Mucosa of descending colon (tissue), 3 donors: ENCODE measurements at regions not wholly inside any gene's neighbourhood (a gene's known extent, or its start where the extent isn't known, plus 50 kb on each side); places are given as distances from the start of the nearest gene placed in this dataset.

Experiments used
- ATAC-seq: fragments of 200-7000 bp; cut with Tn5 transposase; one replicate; pipeline ENCODE4 v1.9.1; 2020; ENCODE audit warnings: mild to moderate bottlenecking, moderate library complexity
- DNase-seq, 3 donors: peaks; one replicate each; pipeline ENCODE4 v3.0.0-alpha.2; 2020
- H3K36me3 ChIP-seq: fragments of 200-600 bp; one replicate; pipeline ENCODE4 v1.8.0; 2021; ENCODE audit warnings: low read depth, mild to moderate bottlenecking
- H3K4me1 ChIP-seq: fragments of 200-600 bp; one replicate; pipeline ENCODE4 v1.8.0; 2021; ENCODE audit warnings: low read depth, mild to moderate bottlenecking
- H3K4me3 ChIP-seq: fragments of 200-600 bp; one replicate; pipeline ENCODE4 v1.8.0; 2021; ENCODE audit warnings: mild to moderate bottlenecking
- H3K9me3 ChIP-seq: fragments of 200-600 bp; one replicate; pipeline ENCODE4 v1.8.0; 2021; ENCODE audit warnings: mild to moderate bottlenecking
- intact Hi-C, 2 donors: fragments of 100-400 bp; cut with DNase I in 1 of 2; cut with micrococcal nuclease in 1 of 2; formaldehyde crosslinking; loops; one replicate each; pipeline versions ENCODE4 v1.11.0 to v1.11.1; 2022; cut with DNase I, micrococcal nuclease
- TF ChIP-seq, protein P1 (sequence below): fragments of 200-600 bp; IDR thresholded peaks from one replicate; pipeline ENCODE4 v1.8.0; 2022; ENCODE audit warnings: antibody characterized with exemption, mild to moderate bottlenecking
- donor health status: DM: no; HTN: no; CAD: no; lungs with moderate emphysema.
- donor health status: DM: no; HTN: no; CAD: no.
- donor health status: DM: no; HTN: yes; CAD: no.

DNA sequence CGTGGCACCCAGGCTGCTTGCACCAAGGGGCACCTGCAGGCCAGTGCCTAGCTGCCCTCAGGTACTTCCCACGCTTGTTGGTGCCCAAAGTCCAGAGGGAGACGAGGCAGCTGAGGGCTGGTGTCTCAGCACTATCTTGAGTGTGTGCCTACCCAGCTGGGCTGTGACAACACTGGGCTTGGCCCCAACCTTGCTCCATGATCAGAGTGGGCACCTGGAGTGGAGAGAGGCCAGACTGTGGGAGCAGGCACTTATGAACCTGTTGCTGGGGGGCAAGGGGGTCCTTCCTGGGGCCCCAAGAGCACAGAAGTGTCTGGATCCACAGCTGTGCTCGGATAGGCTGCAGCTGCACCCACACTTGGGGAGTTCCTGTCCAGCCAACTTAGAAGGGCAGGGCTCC, 314.7 kb downstream of the KCNJ2 start:
- peak in 1 of 3 donors; percentile 9 for DNase-seq
- Histone ChIP-seq H3K4me3 (no peak overlapping the region), H3K36me3 (no peaks in the 10 kb centered on the region), H3K9me3 (peaks cover 3% of the 10 kb centered on the region), H3K4me1 (no peaks in the 10 kb centered on the region)
- intact Hi-C loops = no loop called here
- no peak for ATAC-seq
- TF ChIP-seq, protein P1, sequence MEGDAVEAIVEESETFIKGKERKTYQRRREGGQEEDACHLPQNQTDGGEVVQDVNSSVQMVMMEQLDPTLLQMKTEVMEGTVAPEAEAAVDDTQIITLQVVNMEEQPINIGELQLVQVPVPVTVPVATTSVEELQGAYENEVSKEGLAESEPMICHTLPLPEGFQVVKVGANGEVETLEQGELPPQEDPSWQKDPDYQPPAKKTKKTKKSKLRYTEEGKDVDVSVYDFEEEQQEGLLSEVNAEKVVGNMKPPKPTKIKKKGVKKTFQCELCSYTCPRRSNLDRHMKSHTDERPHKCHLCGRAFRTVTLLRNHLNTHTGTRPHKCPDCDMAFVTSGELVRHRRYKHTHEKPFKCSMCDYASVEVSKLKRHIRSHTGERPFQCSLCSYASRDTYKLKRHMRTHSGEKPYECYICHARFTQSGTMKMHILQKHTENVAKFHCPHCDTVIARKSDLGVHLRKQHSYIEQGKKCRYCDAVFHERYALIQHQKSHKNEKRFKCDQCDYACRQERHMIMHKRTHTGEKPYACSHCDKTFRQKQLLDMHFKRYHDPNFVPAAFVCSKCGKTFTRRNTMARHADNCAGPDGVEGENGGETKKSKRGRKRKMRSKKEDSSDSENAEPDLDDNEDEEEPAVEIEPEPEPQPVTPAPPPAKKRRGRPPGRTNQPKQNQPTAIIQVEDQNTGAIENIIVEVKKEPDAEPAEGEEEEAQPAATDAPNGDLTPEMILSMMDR = no peak

DNA sequence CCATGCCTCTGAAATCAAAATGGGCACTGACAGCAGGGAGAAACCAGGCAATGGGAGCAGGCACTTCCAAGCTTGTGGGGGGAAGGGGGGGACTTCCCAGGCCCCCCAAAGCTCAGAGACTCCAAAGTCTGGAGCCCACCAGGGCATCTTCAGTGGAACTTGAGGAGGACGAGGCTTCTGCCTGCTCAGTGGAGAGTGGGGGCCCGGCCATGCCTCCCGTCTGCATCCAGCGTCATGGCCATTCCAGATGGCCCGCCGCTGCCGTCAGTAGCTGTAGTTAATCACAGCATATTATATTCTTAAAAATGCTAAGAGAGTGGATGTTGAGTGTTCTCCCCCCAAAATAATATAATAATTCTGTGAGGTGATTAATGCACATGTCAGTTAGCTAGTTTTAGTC, 315.2 kb downstream of the KCNJ2 start:
- Histone ChIP-seq H3K4me3 (no peak overlapping the region), H3K4me1 (no peaks in the 10 kb centered on the region), H3K9me3 (peaks cover 3% of the 10 kb centered on the region), H3K36me3 (no peaks in the 10 kb centered on the region)
- TF ChIP-seq, protein P1 = no peak
- no peak for DNase-seq
- ATAC-seq = no peak
- intact Hi-C loops = no loop called here

DNA sequence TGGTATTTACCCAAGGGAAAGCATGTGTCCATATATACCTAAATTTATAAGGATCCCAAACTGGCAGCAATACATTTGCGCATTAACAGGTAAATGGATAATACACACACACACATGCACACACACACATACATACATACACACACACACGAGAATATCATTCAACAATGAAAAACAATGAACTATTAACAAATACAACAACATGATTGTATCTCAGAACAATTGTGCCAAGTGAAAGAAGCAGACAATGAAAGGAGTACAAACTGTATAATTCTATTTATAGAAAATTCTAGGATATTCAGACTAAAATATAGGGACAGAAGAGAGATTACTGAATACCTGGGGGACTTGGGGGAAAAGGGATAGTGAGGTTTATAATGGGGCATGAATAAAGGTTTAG, 323.0 kb downstream of the KCNJ2 start:
- ATAC-seq (no peak), DNase-seq (no peak)
- Histone ChIP-seq H3K9me3 (no peaks in the 10 kb centered on the region), H3K36me3 (no peaks in the 10 kb centered on the region), H3K4me1 (no peaks in the 10 kb centered on the region), H3K4me3 (no peak overlapping the region)
- TF ChIP-seq, protein P1 = no peak
- intact Hi-C loops = no loop called here

DNA sequence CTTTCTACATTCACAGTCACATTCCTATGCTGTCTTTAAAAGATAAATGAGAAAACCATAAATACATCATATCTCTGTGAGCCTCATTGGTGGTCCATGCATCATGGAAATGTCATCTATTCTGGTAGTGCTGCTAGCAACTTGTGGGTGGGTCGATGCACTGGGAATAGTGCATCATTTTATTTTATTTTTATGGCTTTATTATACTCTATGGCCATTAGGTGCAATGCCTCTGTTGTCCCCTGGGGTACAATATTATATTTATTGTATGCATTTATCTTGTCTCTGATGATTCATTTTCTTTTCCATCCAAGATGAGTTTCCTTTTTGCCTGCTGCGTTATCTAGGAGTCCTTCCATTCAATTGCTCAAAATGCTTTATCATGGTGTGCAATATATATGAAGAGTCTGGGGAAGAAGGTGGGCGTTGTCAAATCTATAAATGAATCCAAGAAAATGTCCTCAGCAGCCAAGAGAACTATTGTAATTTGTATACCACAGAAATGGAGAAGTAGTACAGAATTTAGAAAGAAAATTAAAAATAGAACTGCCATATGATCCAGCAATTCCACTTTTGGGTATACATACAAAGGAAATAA, 324.0 kb downstream of the KCNJ2 start:
- intact Hi-C loops = no loop called here
- no peak overlapping the region for H3K4me3 ChIP-seq
- no peaks in the 10 kb centered on the region for H3K9me3 ChIP-seq
- DNase-seq (no peak), ATAC-seq (no peak)
- H3K36me3 ChIP-seq = no peaks in the 10 kb centered on the region
- H3K4me1 ChIP-seq = no peaks in the 10 kb centered on the region
- TF ChIP-seq, protein P1 = no peak

DNA sequence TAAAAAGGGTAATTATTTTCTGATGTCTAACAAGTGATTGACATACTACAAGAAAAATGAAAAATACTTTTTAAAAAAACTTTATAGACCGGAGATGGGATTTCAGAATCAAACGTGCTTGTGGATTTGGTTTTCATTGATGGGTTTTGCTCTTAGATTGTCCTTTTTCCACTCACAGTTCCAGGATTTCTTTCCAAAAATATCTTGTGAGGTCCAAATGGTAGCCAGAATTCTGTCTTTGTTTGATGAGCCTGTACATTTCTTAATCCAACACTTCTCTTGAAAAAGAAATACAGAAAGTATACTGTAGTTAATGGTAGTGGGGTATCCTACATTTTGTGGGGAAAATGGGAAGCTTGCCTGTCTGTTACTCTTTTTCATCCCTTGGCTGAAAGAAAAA, 329.3 kb downstream of the KCNJ2 start:
- Histone ChIP-seq H3K4me3 (no peak overlapping the region), H3K36me3 (no peaks in the 10 kb centered on the region), H3K9me3 (no peaks in the 10 kb centered on the region), H3K4me1 (no peaks in the 10 kb centered on the region)
- DNase-seq (no peak), ATAC-seq (no peak)
- TF ChIP-seq, protein P1 = no peak
- intact Hi-C loops = no loop called here
